A673 (cell line): ENCODE measurements at regions not wholly inside any gene's neighbourhood (a gene's known extent, or its start where the extent isn't known, plus 50 kb on each side); places are given as distances from the start of the nearest gene placed in this dataset.

Experiments used
- BruUV-seq: library from RNA; stranded (reverse); fragments of 400-500 nt; replicated peaks from 2 replicates; lab custom pipeline; 2021; lab: Mats Ljungman, UMichigan
- CTCF ChIA-PET: fragments of 300-600 bp; sonication (Branson Sonifier 250); formaldehyde crosslinking; loops from one replicate; lab custom pipeline; 2022; ENCODE audit warnings: antibody characterized with exemption; lab: Charles Lee
- POLR2A ChIA-PET: fragments of 300-600 bp; sonication (Branson Sonifier 250); formaldehyde crosslinking; loops from one replicate; lab custom pipeline; 2022; ENCODE audit warnings: antibody characterized with exemption; ENCODE audit not compliant: low non-redundant PET; lab: Charles Lee
- DNase-seq: peaks from one replicate; pipeline ENCODE4 v3.0.0-alpha.2; 2015; ENCODE audit warnings: low spot score
- H3K27ac ChIP-seq: fragments of 200-600 bp; sonication (generic); 2 replicates; pipeline ENCODE4 v1.5.1; 2016; ENCODE audit warnings: mixed run types, low read depth, mild to moderate bottlenecking, mixed read lengths, antibody characterized with exemption, low read length; ENCODE audit not compliant: poor library complexity, severe bottlenecking
- H3K27me3 ChIP-seq: fragments of 200-600 bp; sonication (generic); replicated peaks from 2 replicates; pipeline ENCODE4 v1.6.1; 2017; ENCODE audit warnings: mixed run types, low read depth, mild to moderate bottlenecking, mixed read lengths, antibody characterized with exemption, low read length; ENCODE audit not compliant: insufficient read depth, poor library complexity
- H3K36me3 ChIP-seq: fragments of 200-600 bp; sonication (generic); 2 replicates; pipeline ENCODE4 v1.6.1; 2016; ENCODE audit warnings: mixed run types, mild to moderate bottlenecking, mixed read lengths, antibody characterized with exemption, low read length; ENCODE audit not compliant: insufficient read depth, poor library complexity, severe bottlenecking
- H3K4me1 ChIP-seq: fragments of 200-600 bp; sonication (generic); 2 replicates; pipeline ENCODE4 v1.6.1; 2017; ENCODE audit warnings: mixed run types, mild to moderate bottlenecking, mixed read lengths, antibody characterized with exemption, low read length; ENCODE audit not compliant: insufficient read depth, poor library complexity, severe bottlenecking
- H3K4me3 ChIP-seq: fragments of 200-600 bp; sonication (generic); 2 replicates; pipeline ENCODE4 v1.5.1; 2016; ENCODE audit warnings: low read depth, mixed run types, mild to moderate bottlenecking, mixed read lengths, low read length; ENCODE audit not compliant: poor library complexity, severe bottlenecking
- H3K9me3 ChIP-seq: fragments of 200-600 bp; sonication (generic); 2 replicates; pipeline ENCODE4 v1.6.1; 2016; ENCODE audit warnings: mixed run types, low read depth, mild to moderate bottlenecking, mixed read lengths, antibody characterized with exemption, low read length; ENCODE audit not compliant: poor library complexity, severe bottlenecking
- CTCF ChIP-seq: fragments of 300-800, 200-600 bp; sonication (generic); conservative IDR thresholded peaks from 2 replicates; pipeline ENCODE4 v1.5.1; 2017; ENCODE audit warnings: low read depth, mild to moderate bottlenecking, antibody characterized with exemption, low read length, moderate library complexity, mixed read lengths
- EZH2 ChIP-seq: fragments of 200-600 bp; sonication (generic); IDR thresholded peaks from 2 replicates; pipeline ENCODE4 v1.6.1; 2017; ENCODE audit warnings: borderline replicate concordance, low read depth, mild to moderate bottlenecking, mixed read lengths, antibody characterized with exemption, low read length; ENCODE audit not compliant: poor library complexity, severe bottlenecking
- intact Hi-C: fragments of 100-400 bp; cut with micrococcal nuclease; formaldehyde crosslinking; loops from one replicate; pipeline ENCODE4 v1.10.0; 2022; ENCODE audit not compliant: unreplicated experiment

GRCh38 chr2:191526091-191526490 lies 151.8 kb upstream of the NABP1 start:
- Histone ChIP-seq H3K9me3 (no peaks in the 10 kb centered on the region), H3K27ac (no peak overlapping the region), H3K36me3 (no peaks in the 10 kb centered on the region), H3K4me3 (no peak overlapping the region), H3K4me1 (no peaks in the 10 kb centered on the region), H3K27me3 (no peaks in the 10 kb centered on the region)
- BruUV-seq: no TSS peak
- no peak for DNase-seq
- ChIA-PET CTCF (no interaction called here), POLR2A (no interaction called here)
- intact Hi-C loops: no loop called here
- TF ChIP-seq CTCF: no peak
- no peak for TF ChIP-seq EZH2

- H3K27ac ChIP-seq: no peak overlapping the region
- no peak for DNase-seq
- no peaks in the 10 kb centered on the region for H3K27me3 ChIP-seq
- no peak overlapping the region for H3K4me3 ChIP-seq
- H3K9me3 ChIP-seq: no peaks in the 10 kb centered on the region
- no peaks in the 10 kb centered on the region for H3K4me1 ChIP-seq
- no peaks in the 10 kb centered on the region for H3K36me3 ChIP-seq
- ChIA-PET POLR2A (no interaction called here), CTCF (interaction anchor here (0.5 kb wide), 1 partner anchor 55 kb away, joined by 3 read pairs; no protein-coding TSS in a partner anchor)
- intact Hi-C loops: no loop called here
- TF ChIP-seq EZH2 (no peak), CTCF (no peak)
- no TSS peak for BruUV-seq
These were observed 151.4 kb upstream of the NABP1 start for GRCh38 chr2:191526536-191526935.

GRCh38 chr2:191526953-191527556 lies 150.9 kb upstream of the NABP1 start:
- no peaks in the 10 kb centered on the region for H3K9me3 ChIP-seq
- no peaks in the 10 kb centered on the region for H3K27me3 ChIP-seq
- H3K4me3 ChIP-seq: no peak overlapping the region
- ChIA-PET POLR2A (no interaction called here), CTCF (interaction anchor here (0.5 kb wide), 1 partner anchor 55 kb away, joined by 3 read pairs; no protein-coding TSS in a partner anchor)
- H3K27ac ChIP-seq: no peak overlapping the region
- H3K4me1 ChIP-seq: no peaks in the 10 kb centered on the region
- no peak for DNase-seq
- no peak for TF ChIP-seq EZH2
- no peak for TF ChIP-seq CTCF
- H3K36me3 ChIP-seq: no peaks in the 10 kb centered on the region
- intact Hi-C loops: no loop called here
- no TSS peak for BruUV-seq
